H9 (cell line): ENCODE measurements at regions not wholly inside any gene's neighbourhood (a gene's known extent, or its start where the extent isn't known, plus 50 kb on each side); places are given as distances from the start of the nearest gene placed in this dataset.
A peak's percentile ranks its signal among the peaks of the same experiment; 100 is the strongest.

Experiments
- DNase-seq: peaks from one replicate; pipeline ENCODE4 v3.0.0-alpha.2; 2017
- H2AFZ ChIP-seq: one replicate; pipeline ENCODE4 v1.6.1; 2013; ENCODE audit warnings: mild to moderate bottlenecking, low read length, control low read depth, moderate library complexity
- H2AK5ac ChIP-seq: 2 replicates; pipeline ENCODE4 v1.6.1; 2013; ENCODE audit warnings: low read length, control low read depth, mixed read lengths; ENCODE audit not compliant: insufficient read length
- H2BK120ac ChIP-seq: one replicate; pipeline ENCODE4 v1.6.1; 2013; ENCODE audit warnings: low read depth, mild to moderate bottlenecking, low read length, control low read depth, inconsistent platforms; ENCODE audit not compliant: poor library complexity, severe bottlenecking
- H2BK12ac ChIP-seq: 2 replicates; pipeline ENCODE4 v1.6.1; 2013; ENCODE audit warnings: low read length, control low read depth, mixed read lengths, low read depth; ENCODE audit not compliant: insufficient read length
- H2BK15ac ChIP-seq: 2 replicates; pipeline ENCODE4 v1.6.1; 2013; ENCODE audit warnings: low read depth, low read length, control low read depth
- H2BK20ac ChIP-seq: one replicate; pipeline ENCODE4 v1.6.1; 2013; ENCODE audit warnings: low read depth, mild to moderate bottlenecking, low read length, control low read depth, inconsistent platforms; ENCODE audit not compliant: poor library complexity, severe bottlenecking
- H2BK5ac ChIP-seq: 2 replicates; pipeline ENCODE4 v1.6.1; 2013; ENCODE audit warnings: low read length, control low read depth, mixed read lengths; ENCODE audit not compliant: insufficient read length
- H3K14ac ChIP-seq: 2 replicates; pipeline ENCODE4 v1.6.1; 2013; ENCODE audit warnings: low read length, control low read depth; ENCODE audit not compliant: insufficient read depth
- H3K18ac ChIP-seq: 2 replicates; pipeline ENCODE4 v1.6.1; 2013; ENCODE audit warnings: low read depth, mild to moderate bottlenecking, mixed read lengths, low read length, control low read depth; ENCODE audit not compliant: insufficient read length
- H3K23ac ChIP-seq: 2 replicates; pipeline ENCODE4 v1.6.1; 2013; ENCODE audit warnings: low read length, control low read depth, mixed read lengths, low read depth; ENCODE audit not compliant: insufficient read length
- H3K23me2 ChIP-seq: 2 replicates; pipeline ENCODE4 v1.6.1; 2013; ENCODE audit warnings: low read depth, mild to moderate bottlenecking, mixed read lengths, low read length, control low read depth; ENCODE audit not compliant: insufficient read length, poor library complexity, severe bottlenecking
- H3K27ac ChIP-seq: 2 replicates; pipeline ENCODE4 v1.5.1; 2013; ENCODE audit warnings: low read length, control low read depth, mixed read lengths, low read depth; ENCODE audit not compliant: insufficient read length
- H3K27me3 ChIP-seq: 2 replicates; pipeline ENCODE4 v1.6.1; 2013; ENCODE audit warnings: low read length, control low read depth, inconsistent platforms; ENCODE audit not compliant: insufficient read depth
- H3K4ac ChIP-seq: 2 replicates; pipeline ENCODE4 v1.6.1; 2013; ENCODE audit warnings: low read depth, mild to moderate bottlenecking, control low read depth, inconsistent platforms, low read length, moderate library complexity
- H3K4me1 ChIP-seq: 2 replicates; pipeline ENCODE4 v1.6.1; 2013; ENCODE audit warnings: low read length, control low read depth, inconsistent platforms; ENCODE audit not compliant: insufficient read depth
- H3K4me2 ChIP-seq: 2 replicates; pipeline ENCODE4 v1.6.1; 2013; ENCODE audit warnings: low read length, control low read depth, mixed read lengths; ENCODE audit not compliant: insufficient read length, insufficient read depth
- H3K56ac ChIP-seq: 2 replicates; pipeline ENCODE4 v1.6.1; 2013; ENCODE audit warnings: low read depth, mild to moderate bottlenecking, mixed read lengths, low read length, control low read depth; ENCODE audit not compliant: insufficient read length
- H3K79me1 ChIP-seq: 2 replicates; pipeline ENCODE4 v1.6.1; 2013; ENCODE audit warnings: low read depth, mild to moderate bottlenecking, moderate library complexity, low read length, control low read depth, inconsistent platforms; ENCODE audit not compliant: insufficient read depth, poor library complexity, severe bottlenecking
- H3K79me2 ChIP-seq: 2 replicates; pipeline ENCODE4 v1.6.1; 2013; ENCODE audit warnings: low read length, control low read depth, inconsistent platforms; ENCODE audit not compliant: insufficient read depth
- H3K9ac ChIP-seq: 2 replicates; pipeline ENCODE4 v1.6.1; 2013; ENCODE audit warnings: low read length, control low read depth, mixed read lengths; ENCODE audit not compliant: insufficient read length; ENCODE audit errors: extremely low read depth
- H3K9me3 ChIP-seq: one replicate; pipeline ENCODE4 v1.6.1; 2013; ENCODE audit warnings: low read depth, low read length, inconsistent platforms; ENCODE audit not compliant: control insufficient read depth
- H3T11ph ChIP-seq: one replicate; pipeline ENCODE4 v1.6.1; 2013; ENCODE audit warnings: mild to moderate bottlenecking, low read length, control low read depth, inconsistent platforms
- H4K20me1 ChIP-seq: one replicate; pipeline ENCODE4 v1.6.1; 2013; ENCODE audit not compliant: control insufficient read depth, insufficient read length, insufficient read depth
- H4K5ac ChIP-seq: 2 replicates; pipeline ENCODE4 v1.6.1; 2013; ENCODE audit warnings: low read depth, mild to moderate bottlenecking, mixed read lengths, low read length, control low read depth; ENCODE audit not compliant: insufficient read length
- H4K8ac ChIP-seq: replicated peaks from 2 replicates; pipeline ENCODE4 v1.6.1; 2013; ENCODE audit warnings: low read length, control low read depth, mixed read lengths, low read depth; ENCODE audit not compliant: insufficient read length
- H4K91ac ChIP-seq: 2 replicates; pipeline ENCODE4 v1.6.1; 2013; ENCODE audit warnings: low read depth, mild to moderate bottlenecking, moderate library complexity, mixed read lengths, low read length, control low read depth; ENCODE audit not compliant: insufficient read length
- H3K27ac Mint-ChIP-seq, 3 experiments: 2 replicates in 2 of 3; 3 replicates in 1 of 3; pipeline ENCODE4 v1.8.0; 2020 to 2021; ENCODE audit warnings: mixed read lengths in 3 of 3, mild to moderate bottlenecking in 1 of 3, moderate library complexity in 1 of 3
- H3K27me3 Mint-ChIP-seq: 2 replicates; pipeline ENCODE4 v1.8.0; 2021; ENCODE audit warnings: low read depth, mild to moderate bottlenecking, moderate library complexity, mixed read lengths
- H3K36me3 Mint-ChIP-seq, 3 experiments: 2 replicates in 2 of 3; 3 replicates in 1 of 3; pipeline ENCODE4 v1.8.0; 2020 to 2021; ENCODE audit warnings: low read depth in 3 of 3, mixed read lengths in 3 of 3; ENCODE audit not compliant: insufficient read depth in 1 of 3
- H3K4me1 Mint-ChIP-seq, 2 experiments: 2 replicates each; pipeline ENCODE4 v1.8.0; 2020; ENCODE audit warnings: mixed read lengths in 2 of 2
- H3K4me3 Mint-ChIP-seq, 2 experiments: 2 replicates in 1 of 2; 3 replicates in 1 of 2; pipeline ENCODE4 v1.8.0; 2020 to 2021; ENCODE audit warnings: mild to moderate bottlenecking in 2 of 2, mixed read lengths in 2 of 2, moderate library complexity in 1 of 2
- H3K9me3 Mint-ChIP-seq, 2 experiments: 2 replicates in 1 of 2; 3 replicates in 1 of 2; pipeline ENCODE4 v1.8.0; 2020; ENCODE audit warnings: mild to moderate bottlenecking in 2 of 2, mixed read lengths in 2 of 2, moderate library complexity in 1 of 2
- WGBS: extraction: QIAGEN DNeasy Blood & Tissue Kit; methylation state at CpG from one replicate; pipeline ENCODE4 v1.1.7; 2013; ENCODE audit warnings: missing lambda C conversion rate, low lambda C conversion rate, mixed read lengths; ENCODE audit not compliant: insufficient read length; ENCODE audit errors: extremely low coverage; 5-methylcytosine and 5-hydroxymethylcytosine counted together
- TF ChIP-seq, protein P1 (sequence below): fragments of 200-600 bp; sonication (generic); conservative IDR thresholded peaks from 3 replicates; pipeline ENCODE4 v1.8.0; 2021; ENCODE audit warnings: antibody characterized with exemption, mild to moderate bottlenecking

DNA sequence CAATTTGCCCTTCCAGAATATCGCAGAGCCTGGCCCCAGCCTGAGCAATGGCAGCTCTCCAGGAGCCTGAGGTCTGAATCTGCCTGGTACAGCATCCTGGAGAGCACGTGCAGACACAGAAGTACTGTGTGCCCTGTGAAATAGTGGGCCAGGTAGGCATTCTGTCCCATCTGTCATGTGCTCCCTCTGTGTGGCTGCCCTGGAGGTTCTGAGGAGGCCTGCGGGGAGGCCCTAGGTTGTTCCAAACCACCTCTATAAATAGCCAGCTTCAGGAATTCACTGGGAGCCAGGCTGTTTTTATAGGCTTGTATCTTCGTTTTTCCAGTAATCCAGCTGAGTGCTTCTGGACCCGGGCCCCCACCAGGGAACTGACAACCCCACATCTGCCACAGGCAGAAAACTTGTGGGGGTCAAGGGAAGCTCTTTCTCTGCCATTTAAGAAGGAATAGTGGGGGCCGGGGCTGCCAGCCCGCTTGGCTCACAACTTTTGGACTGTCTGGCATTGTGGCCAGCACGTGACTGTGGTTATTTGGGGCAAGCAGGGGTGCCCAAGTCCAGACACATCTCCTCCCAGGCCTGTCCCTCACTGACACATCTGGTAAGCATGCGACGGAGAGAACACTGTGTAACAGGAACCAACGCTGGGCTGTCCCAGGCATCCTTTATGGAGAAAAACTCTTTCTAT, 356.3 kb upstream of the TNRC6C start:
- no peaks in the 10 kb centered on the region for H3K23me2 ChIP-seq
- Mint-ChIP-seq H3K27ac (no peak overlapping the region; a peak in 1 of 7 replicates), H3K9me3 (no peaks in the 10 kb centered on the region), H3K27me3 (peaks cover 8% of the 10 kb centered on the region), H3K4me1 (peaks cover 0 to 12% of the 10 kb centered on the region in 2 experiments; a peak in 2 of 4 replicates), H3K36me3 (no peaks in the 10 kb centered on the region), H3K4me3 (no peak overlapping the region)
- peak; percentile 25 for DNase-seq
- H4K91ac ChIP-seq, result no peak overlapping the region
- no peak overlapping the region for H3T11ph ChIP-seq
- TF ChIP-seq, protein P1, sequence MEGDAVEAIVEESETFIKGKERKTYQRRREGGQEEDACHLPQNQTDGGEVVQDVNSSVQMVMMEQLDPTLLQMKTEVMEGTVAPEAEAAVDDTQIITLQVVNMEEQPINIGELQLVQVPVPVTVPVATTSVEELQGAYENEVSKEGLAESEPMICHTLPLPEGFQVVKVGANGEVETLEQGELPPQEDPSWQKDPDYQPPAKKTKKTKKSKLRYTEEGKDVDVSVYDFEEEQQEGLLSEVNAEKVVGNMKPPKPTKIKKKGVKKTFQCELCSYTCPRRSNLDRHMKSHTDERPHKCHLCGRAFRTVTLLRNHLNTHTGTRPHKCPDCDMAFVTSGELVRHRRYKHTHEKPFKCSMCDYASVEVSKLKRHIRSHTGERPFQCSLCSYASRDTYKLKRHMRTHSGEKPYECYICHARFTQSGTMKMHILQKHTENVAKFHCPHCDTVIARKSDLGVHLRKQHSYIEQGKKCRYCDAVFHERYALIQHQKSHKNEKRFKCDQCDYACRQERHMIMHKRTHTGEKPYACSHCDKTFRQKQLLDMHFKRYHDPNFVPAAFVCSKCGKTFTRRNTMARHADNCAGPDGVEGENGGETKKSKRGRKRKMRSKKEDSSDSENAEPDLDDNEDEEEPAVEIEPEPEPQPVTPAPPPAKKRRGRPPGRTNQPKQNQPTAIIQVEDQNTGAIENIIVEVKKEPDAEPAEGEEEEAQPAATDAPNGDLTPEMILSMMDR, result no peak
- H3K4ac ChIP-seq, result no peak overlapping the region
- no peak overlapping the region for H2BK12ac ChIP-seq
- no peak overlapping the region for H2AFZ ChIP-seq
- H3K79me2 ChIP-seq, result no peaks in the 10 kb centered on the region
- H3K56ac ChIP-seq, result no peak overlapping the region
- no peak overlapping the region for H2BK20ac ChIP-seq
- no peak overlapping the region for H2BK120ac ChIP-seq
- H2AK5ac ChIP-seq, result no peak overlapping the region
- H3K9ac ChIP-seq, result no peak overlapping the region
- H3K23ac ChIP-seq, result no peak overlapping the region
- no peak overlapping the region for H4K5ac ChIP-seq
- H3K4me2 ChIP-seq, result no peak overlapping the region
- no peaks in the 10 kb centered on the region for H3K79me1 ChIP-seq
- H3K14ac ChIP-seq, result no peak overlapping the region
- no peaks in the 10 kb centered on the region for H3K27me3 ChIP-seq
- no CpG with 5 or more reads among the region's 11 CpGs for WGBS
- no peak overlapping the region for H2BK5ac ChIP-seq
- H3K4me1 ChIP-seq, result no peaks in the 10 kb centered on the region
- no peaks in the 10 kb centered on the region for H4K20me1 ChIP-seq
- no peaks in the 10 kb centered on the region for H3K9me3 ChIP-seq
- H3K27ac ChIP-seq, result no peak overlapping the region
- H3K18ac ChIP-seq, result no peak overlapping the region
- no peak overlapping the region for H4K8ac ChIP-seq
- H2BK15ac ChIP-seq, result no peak overlapping the region
